DOHH2 (cell line): ENCODE measurements at regions not wholly inside any gene's neighbourhood (a gene's known extent, or its start where the extent isn't known, plus 50 kb on each side); places are given as distances from the start of the nearest gene placed in this dataset.

ENCODE experiments used
- EZH2phosphoT487 ChIP-seq: fragments of 200-600 bp; sonication (generic); IDR thresholded peaks from 2 replicates; pipeline ENCODE4 v1.6.1; 2017; ENCODE audit warnings: borderline replicate concordance, mild to moderate bottlenecking, antibody characterized with exemption, low read length, moderate library complexity, mixed read lengths
- TF ChIP-seq, protein P1 (sequence below): fragments of 200-600 bp; sonication (generic); IDR thresholded peaks from one replicate; pipeline ENCODE4 v1.5.1; 2014; ENCODE audit warnings: antibody characterized with exemption, mild to moderate bottlenecking, low read depth, low read length; ENCODE audit not compliant: poor library complexity, severe bottlenecking

- TF ChIP-seq, protein P1, sequence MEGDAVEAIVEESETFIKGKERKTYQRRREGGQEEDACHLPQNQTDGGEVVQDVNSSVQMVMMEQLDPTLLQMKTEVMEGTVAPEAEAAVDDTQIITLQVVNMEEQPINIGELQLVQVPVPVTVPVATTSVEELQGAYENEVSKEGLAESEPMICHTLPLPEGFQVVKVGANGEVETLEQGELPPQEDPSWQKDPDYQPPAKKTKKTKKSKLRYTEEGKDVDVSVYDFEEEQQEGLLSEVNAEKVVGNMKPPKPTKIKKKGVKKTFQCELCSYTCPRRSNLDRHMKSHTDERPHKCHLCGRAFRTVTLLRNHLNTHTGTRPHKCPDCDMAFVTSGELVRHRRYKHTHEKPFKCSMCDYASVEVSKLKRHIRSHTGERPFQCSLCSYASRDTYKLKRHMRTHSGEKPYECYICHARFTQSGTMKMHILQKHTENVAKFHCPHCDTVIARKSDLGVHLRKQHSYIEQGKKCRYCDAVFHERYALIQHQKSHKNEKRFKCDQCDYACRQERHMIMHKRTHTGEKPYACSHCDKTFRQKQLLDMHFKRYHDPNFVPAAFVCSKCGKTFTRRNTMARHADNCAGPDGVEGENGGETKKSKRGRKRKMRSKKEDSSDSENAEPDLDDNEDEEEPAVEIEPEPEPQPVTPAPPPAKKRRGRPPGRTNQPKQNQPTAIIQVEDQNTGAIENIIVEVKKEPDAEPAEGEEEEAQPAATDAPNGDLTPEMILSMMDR, result no peak
- TF ChIP-seq EZH2phosphoT487, result no peak
Measured at GRCh38 chr3:150217691-150218090, 190.4 kb upstream of the TSC22D2 start.
